GM21529 (cell line): ENCODE measurements at regions not wholly inside any gene's neighbourhood (a gene's known extent, or its start where the extent isn't known, plus 50 kb on each side); places are given as distances from the start of the nearest gene placed in this dataset.

Experiments used
- ATAC-seq: cut with Tn5 transposase; IDR thresholded peaks from one replicate; pipeline ENCODE4 v1.9.1; 2021; ENCODE audit not compliant: unreplicated experiment

GRCh38 chr10:118501637-118502440 is 93.6 kb downstream of the PRLHR start:
- ATAC-seq = no peak

- ATAC-seq = no peak
These were observed 94.3 kb downstream of the PRLHR start for GRCh38 chr10:118501171-118501570.

GRCh38 chr10:118500477-118501104 is 94.9 kb downstream of the PRLHR start:
- no peak for ATAC-seq

- ATAC-seq = no peak
These were observed 96.3 kb downstream of the PRLHR start for GRCh38 chr10:118499186-118499585.

- ATAC-seq = no peak
These were observed 96.8 kb downstream of the PRLHR start for GRCh38 chr10:118498623-118499022.

- no peak for ATAC-seq
These were observed 98.2 kb downstream of the PRLHR start for GRCh38 chr10:118497227-118497626.

- ATAC-seq = no peak
These were observed 98.9 kb downstream of the PRLHR start for GRCh38 chr10:118496525-118496924.

- no peak for ATAC-seq
These were observed 99.9 kb downstream of the PRLHR start for GRCh38 chr10:118495499-118495898.

GRCh38 chr10:118491055-118491454 is 104.4 kb downstream of the PRLHR start:
- ATAC-seq = no peak

- ATAC-seq = no peak
These were observed 106.5 kb downstream of the PRLHR start for GRCh38 chr10:118488710-118489497.

- ATAC-seq = no peak
These were observed 109.8 kb downstream of the PRLHR start for GRCh38 chr10:118485641-118486040.

GRCh38 chr10:118484152-118484871 is 111.1 kb downstream of the PRLHR start:
- ATAC-seq = no peak

- no peak for ATAC-seq
These were observed 112.0 kb downstream of the PRLHR start for GRCh38 chr10:118483496-118483895.

GRCh38 chr10:118482393-118483331 is 112.8 kb downstream of the PRLHR start:
- ATAC-seq = no peak

GRCh38 chr10:118481871-118482270 is 113.6 kb downstream of the PRLHR start:
- ATAC-seq = no peak

GRCh38 chr10:118475214-118475613 is 120.2 kb downstream of the PRLHR start:
- ATAC-seq = no peak

- no peak for ATAC-seq
These were observed 121.3 kb downstream of the PRLHR start for GRCh38 chr10:118474111-118474510.

- ATAC-seq = no peak
These were observed 122.0 kb downstream of the PRLHR start for GRCh38 chr10:118473305-118473960.
